GM21360 (cell line): ENCODE measurements at regions not wholly inside any gene's neighbourhood (a gene's known extent, or its start where the extent isn't known, plus 50 kb on each side); places are given as distances from the start of the nearest gene placed in this dataset.

Source experiments
- ATAC-seq: cut with Tn5 transposase; IDR thresholded peaks from one replicate; pipeline ENCODE4 v1.9.1; 2021; ENCODE audit warnings: mild to moderate bottlenecking, moderate library complexity; ENCODE audit not compliant: unreplicated experiment

- ATAC-seq = no peak
Observed at GRCh38 chr6:167532410-167533288, 207.8 kb downstream of the TTLL2 start.

- no peak for ATAC-seq
Observed at GRCh38 chr6:167533851-167534250, 209.0 kb downstream of the TTLL2 start.

- ATAC-seq = no peak
Observed at GRCh38 chr6:167537816-167538215, 212.9 kb downstream of the TTLL2 start.

DNA sequence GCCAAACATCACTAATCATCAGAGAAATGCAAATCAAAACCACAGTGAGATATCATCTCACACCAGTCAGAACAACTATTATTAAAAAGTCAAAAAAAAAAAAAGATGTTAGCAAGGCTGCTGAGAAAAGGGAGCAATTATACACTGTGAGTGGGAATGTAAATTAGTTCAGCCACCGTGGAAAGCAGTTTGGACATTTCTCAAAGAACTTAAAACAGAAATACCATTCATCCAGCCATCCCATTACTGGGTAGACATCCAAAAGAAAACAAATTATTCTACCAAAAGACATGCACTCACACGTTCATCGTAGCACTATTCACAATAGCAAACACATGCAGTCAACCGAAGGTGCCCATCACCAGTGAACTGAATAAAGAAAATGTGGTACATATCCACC lies 213.9 kb downstream of the TTLL2 start:
- no peak for ATAC-seq

GRCh38 chr6:167540796-167541195 lies 215.9 kb downstream of the TTLL2 start:
- no peak for ATAC-seq

GRCh38 chr6:167541544-167541943 lies 216.7 kb downstream of the TTLL2 start:
- no peak for ATAC-seq

DNA sequence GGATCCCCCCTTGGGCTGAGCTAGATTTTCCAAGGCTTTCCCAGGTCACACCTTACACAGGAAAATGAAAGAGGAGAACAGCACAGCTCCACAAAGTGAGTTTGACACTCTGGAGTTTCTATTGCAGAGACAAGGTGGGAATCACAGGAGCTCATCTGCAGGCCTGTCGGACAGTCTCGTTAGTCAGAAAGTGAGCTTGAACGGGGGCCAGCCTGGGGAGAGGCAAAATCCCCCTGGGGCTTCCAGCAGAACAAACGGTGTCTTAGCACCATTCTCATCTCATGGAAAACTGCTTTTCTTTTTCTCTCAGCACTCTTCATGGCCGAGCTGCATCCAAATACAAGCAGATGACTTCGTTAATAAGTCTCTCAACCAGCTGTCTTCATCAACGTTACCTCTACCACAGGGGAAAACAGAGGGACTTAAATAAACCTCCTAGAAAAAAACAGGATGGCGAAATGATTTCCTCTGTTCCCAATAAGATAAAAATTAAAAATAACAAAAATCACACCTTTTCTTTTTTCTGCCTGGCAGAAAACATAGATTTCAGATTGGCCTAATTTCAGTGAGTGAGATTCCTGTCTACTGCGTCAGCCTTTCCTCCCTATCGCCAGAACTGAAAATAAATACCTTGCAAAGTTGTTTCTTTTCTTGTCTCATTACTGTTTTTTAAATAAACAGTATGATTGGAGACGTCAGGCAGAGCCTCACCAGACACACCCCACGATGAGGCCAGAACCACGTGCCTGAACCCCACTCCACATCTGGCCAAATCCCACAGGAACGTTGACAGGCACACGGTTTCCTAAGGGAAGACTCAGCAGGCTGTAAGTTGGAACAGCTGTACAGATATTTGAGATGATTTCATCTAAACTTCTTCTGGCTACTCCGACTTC lies 219.0 kb downstream of the TTLL2 start:
- no peak for ATAC-seq

GRCh38 chr6:167546611-167547327 lies 221.9 kb downstream of the TTLL2 start:
- ATAC-seq = no peak

- ATAC-seq = no peak
Observed at GRCh38 chr6:167547328-167547692, 222.4 kb downstream of the TTLL2 start.

GRCh38 chr6:167547751-167548150 lies 222.9 kb downstream of the TTLL2 start:
- ATAC-seq = no peak

DNA sequence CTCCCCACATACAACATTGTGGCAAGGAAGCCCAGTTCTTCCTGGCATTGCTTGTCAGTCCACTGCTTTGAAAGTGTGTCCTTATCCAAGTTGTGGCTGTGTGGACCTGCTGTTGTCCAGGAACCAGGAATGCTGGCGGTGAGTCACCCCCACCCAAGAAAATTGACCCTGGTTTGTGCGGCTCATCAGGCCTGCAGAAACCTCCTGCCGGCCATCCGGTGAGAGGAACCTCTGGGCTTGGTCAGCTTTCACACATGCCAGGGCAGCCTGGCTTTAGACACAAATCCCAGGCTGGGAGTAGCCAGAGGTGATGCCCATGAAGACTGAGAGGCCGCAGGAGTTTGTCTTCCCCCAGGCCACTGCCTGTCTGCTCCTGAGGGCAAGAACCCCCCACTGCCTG lies 223.6 kb downstream of the TTLL2 start:
- ATAC-seq = no peak

GRCh38 chr6:167549213-167549612 lies 224.3 kb downstream of the TTLL2 start:
- no peak for ATAC-seq

GRCh38 chr6:167550941-167551627 lies 226.2 kb downstream of the TTLL2 start:
- ATAC-seq = no peak

DNA sequence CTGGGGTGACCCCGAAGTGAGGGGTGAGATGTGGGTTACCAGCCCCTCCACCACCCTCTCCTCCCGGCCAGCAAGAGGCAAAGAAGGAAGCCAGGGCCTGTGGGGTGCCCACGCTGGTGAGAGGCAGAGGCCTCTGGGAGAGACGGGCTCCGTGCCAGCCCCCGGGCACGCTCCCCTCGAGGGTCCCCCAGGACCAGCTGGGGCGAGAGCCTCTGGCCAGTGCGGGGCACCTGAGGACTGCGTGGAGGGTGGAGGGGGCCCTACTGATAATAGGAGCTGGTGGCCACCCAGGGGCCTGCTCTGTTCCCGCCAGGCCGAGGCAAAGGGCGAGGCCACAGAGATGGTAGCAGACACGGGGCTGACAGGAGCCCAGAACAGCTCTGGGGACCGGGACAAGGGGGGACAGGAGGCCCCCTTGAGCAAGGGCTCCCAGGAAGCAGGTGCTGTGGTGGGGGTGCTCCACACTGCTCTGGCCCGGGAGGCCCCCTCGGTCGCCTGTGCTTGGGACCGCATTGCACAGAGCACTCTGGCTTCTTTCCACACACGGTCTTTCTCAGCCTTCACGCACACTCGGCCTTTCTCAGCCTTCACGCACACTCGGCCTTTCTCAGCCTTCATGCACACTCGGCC lies 226.9 kb downstream of the TTLL2 start:
- no peak for ATAC-seq

GRCh38 chr6:167552258-167552630 lies 227.4 kb downstream of the TTLL2 start:
- ATAC-seq = no peak

- ATAC-seq = no peak
Observed at GRCh38 chr6:167552961-167553735, 228.3 kb downstream of the TTLL2 start.

GRCh38 chr6:167553736-167554119 lies 228.8 kb downstream of the TTLL2 start:
- no peak for ATAC-seq

DNA sequence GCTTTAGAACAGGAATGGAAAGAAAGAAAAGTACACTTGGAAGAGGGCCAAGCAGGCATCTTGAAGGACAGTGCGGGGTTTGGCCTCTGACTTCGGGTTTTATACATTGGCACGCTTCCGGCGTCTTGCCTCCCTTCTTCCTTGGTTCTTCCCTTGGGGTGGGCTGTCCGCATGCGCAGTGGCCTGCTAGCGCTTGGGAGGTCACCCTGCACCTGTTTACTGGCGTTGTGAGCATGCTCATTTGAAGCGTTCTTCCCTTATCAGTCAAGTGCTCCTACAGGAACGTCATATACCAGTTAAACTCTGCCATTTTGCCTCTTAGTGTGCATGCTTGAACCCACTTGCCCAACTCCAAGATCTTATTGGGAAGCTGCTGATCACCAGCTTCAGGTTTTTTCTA lies 230.0 kb downstream of the TTLL2 start:
- ATAC-seq = no peak

DNA sequence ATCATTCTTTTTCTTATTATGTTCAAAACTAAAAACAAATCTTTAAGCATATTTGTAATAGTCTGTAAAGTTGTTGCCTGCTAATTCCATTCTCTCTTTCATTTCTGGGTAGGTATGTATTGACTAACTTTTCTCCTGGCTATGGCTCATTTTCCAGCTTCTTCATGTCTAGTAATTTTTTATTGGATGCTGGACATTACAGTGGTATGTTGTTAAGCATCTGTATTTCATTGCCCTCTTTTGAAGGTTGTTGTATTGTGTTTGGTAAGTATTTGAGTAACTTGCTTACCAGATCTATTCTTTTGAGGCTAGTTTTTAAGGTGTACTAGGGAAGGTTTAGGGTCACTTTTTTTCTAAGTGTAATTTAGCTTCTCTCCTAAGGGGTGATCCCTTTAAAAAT lies 230.9 kb downstream of the TTLL2 start:
- no peak for ATAC-seq

- no peak for ATAC-seq
Observed at GRCh38 chr6:167557675-167558074, 232.8 kb downstream of the TTLL2 start.
